IMR-90 (cell line): ENCODE measurements at regions not wholly inside any gene's neighbourhood (a gene's known extent, or its start where the extent isn't known, plus 50 kb on each side); places are given as distances from the start of the nearest gene placed in this dataset.

Source experiments
- ATAC-seq: fragments of 200-7000 bp; cut with Tn5 transposase; 2 replicates; pipeline ENCODE4 v1.9.1; 2020; ENCODE audit warnings: low read depth, mild to moderate bottlenecking, moderate library complexity
- BruUV-seq: library from RNA; stranded (reverse); fragments of 400-500 nt; replicated peaks from 2 replicates; lab custom pipeline; 2021; lab: Mats Ljungman, UMichigan
- CTCF ChIA-PET: fragments of 300-600 bp; formaldehyde crosslinking; extraction: SDS; loops from one replicate; lab custom pipeline; 2021; ENCODE audit warnings: antibody characterized with exemption; lab: Yijun Ruan, JAX
- POLR2A ChIA-PET: fragments of 300-600 bp; sonication (Branson Sonifier 250); formaldehyde crosslinking; loops from one replicate; lab custom pipeline; 2022; ENCODE audit warnings: antibody characterized with exemption; ENCODE audit not compliant: unreplicated experiment; lab: Charles Lee
- DNase-seq: peaks from one replicate; pipeline ENCODE4 v3.0.0; 2013
- H2AFZ ChIP-seq: replicated peaks from 2 replicates; pipeline ENCODE3; 2013; ENCODE audit warnings: low read length, mild to moderate bottlenecking; ENCODE audit not compliant: poor library complexity
- H2AK5ac ChIP-seq: 2 replicates; pipeline ENCODE4 v1.6.1; 2013; ENCODE audit warnings: low read depth, low read length, inconsistent platforms
- H2AK9ac ChIP-seq: replicated peaks from 2 replicates; pipeline ENCODE3; 2013; ENCODE audit warnings: mild to moderate bottlenecking, low read depth, low read length, moderate library complexity; ENCODE audit not compliant: poor library complexity
- H2BK120ac ChIP-seq: 2 replicates; pipeline ENCODE4 v1.6.1; 2013; ENCODE audit warnings: low read depth, low read length, inconsistent platforms
- H2BK15ac ChIP-seq: 3 replicates; pipeline ENCODE4 v1.6.1; 2013; ENCODE audit warnings: low read depth, low read length, inconsistent platforms
- H2BK20ac ChIP-seq: 2 replicates; pipeline ENCODE4 v1.6.1; 2013; ENCODE audit warnings: low read depth, mild to moderate bottlenecking, inconsistent platforms, low read length, moderate library complexity
- H2BK5ac ChIP-seq: 2 replicates; pipeline ENCODE4 v1.6.1; 2013; ENCODE audit warnings: mild to moderate bottlenecking, low read depth, low read length, inconsistent platforms; ENCODE audit not compliant: poor library complexity, severe bottlenecking
- H3K14ac ChIP-seq: replicated peaks from 2 replicates; pipeline ENCODE4 v1.6.1; 2013; ENCODE audit warnings: low read depth, low read length, inconsistent platforms
- H3K18ac ChIP-seq: 2 replicates; pipeline ENCODE4 v1.6.1; 2013; ENCODE audit warnings: low read depth, low read length, control low read depth
- H3K23ac ChIP-seq: 2 replicates; pipeline ENCODE4 v1.6.1; 2013; ENCODE audit warnings: low read depth, low read length, inconsistent platforms
- H3K27ac ChIP-seq: 2 replicates; pipeline ENCODE4 v1.5.1; 2013; ENCODE audit warnings: mild to moderate bottlenecking, control low read depth, low read length; ENCODE audit not compliant: insufficient read depth
- H3K27me3 ChIP-seq: 2 replicates; pipeline ENCODE4 v1.6.1; 2013; ENCODE audit warnings: low read length; ENCODE audit not compliant: control insufficient read depth, insufficient read depth
- H3K36me3 ChIP-seq: 2 replicates; pipeline ENCODE4 v1.6.1; 2013; ENCODE audit warnings: low read length, mixed read lengths; ENCODE audit not compliant: control insufficient read depth, insufficient read depth
- H3K4ac ChIP-seq: 2 replicates; pipeline ENCODE4 v1.6.1; 2013; ENCODE audit warnings: low read depth, low read length, inconsistent platforms
- H3K4me1 ChIP-seq: 2 replicates; pipeline ENCODE4 v1.6.1; 2013; ENCODE audit warnings: low read length, mixed read lengths; ENCODE audit not compliant: control insufficient read depth, insufficient read depth
- H3K4me2 ChIP-seq: 2 replicates; pipeline ENCODE4 v1.6.1; 2013; ENCODE audit warnings: low read depth, mild to moderate bottlenecking, control low read depth, low read length, moderate library complexity
- H3K4me3 ChIP-seq: 2 replicates; pipeline ENCODE4 v1.5.1; 2013; ENCODE audit warnings: low read depth, mild to moderate bottlenecking, control low read depth, low read length, moderate library complexity; ENCODE audit not compliant: insufficient read depth
- H3K56ac ChIP-seq: 2 replicates; pipeline ENCODE4 v1.6.1; 2013; ENCODE audit warnings: low read length, inconsistent platforms; ENCODE audit not compliant: insufficient read depth; ENCODE audit errors: extremely low read depth
- H3K79me1 ChIP-seq, 2 experiments: 2 replicates each; pipeline ENCODE4 v1.6.1; 2013; ENCODE audit warnings: low read length in 2 of 2, inconsistent platforms in 1 of 2, low read depth in 1 of 2
- H3K9ac ChIP-seq: 2 replicates; pipeline ENCODE4 v1.6.1; 2013; ENCODE audit warnings: low read depth, low read length, control low read depth
- H3K9me1 ChIP-seq: 2 replicates; pipeline ENCODE4 v1.6.1; 2013; ENCODE audit warnings: low read length, inconsistent platforms; ENCODE audit not compliant: insufficient read depth
- H3K9me3 ChIP-seq: 2 replicates; pipeline ENCODE4 v1.6.1; 2013; ENCODE audit warnings: low read length; ENCODE audit not compliant: control insufficient read depth, insufficient read depth
- H4K20me1 ChIP-seq: 2 replicates; pipeline ENCODE4 v1.6.1; 2013; ENCODE audit warnings: low read length, inconsistent platforms; ENCODE audit not compliant: insufficient read depth
- H4K5ac ChIP-seq: 2 replicates; pipeline ENCODE4 v1.6.1; 2013; ENCODE audit warnings: mild to moderate bottlenecking, low read depth, low read length, control low read depth
- H4K8ac ChIP-seq, 2 experiments: 2 replicates each; pipeline ENCODE4 v1.6.1; 2013; ENCODE audit warnings: low read depth in 2 of 2, low read length in 2 of 2, control low read depth in 1 of 2, inconsistent platforms in 1 of 2
- H4K91ac ChIP-seq: 2 replicates; pipeline ENCODE4 v1.6.1; 2013; ENCODE audit warnings: low read depth, low read length, inconsistent platforms; ENCODE audit not compliant: insufficient read depth
- BHLHE40 ChIP-seq: fragments of 150-350 bp; IDR thresholded peaks from 2 replicates; pipeline ENCODE4 v1.6.1; 2016; ENCODE audit warnings: mild to moderate bottlenecking, low read depth, low read length
- CHD1 ChIP-seq: IDR thresholded peaks from 2 replicates; pipeline ENCODE4 v1.6.1; 2012; ENCODE audit warnings: low read depth, low read length, improper control_type of control experiment
- RAD21 ChIP-seq: IDR thresholded peaks from 2 replicates; pipeline ENCODE4 v1.6.1; 2012; ENCODE audit warnings: low read length, improper control_type of control experiment
- RCOR1 ChIP-seq: IDR thresholded peaks from 2 replicates; pipeline ENCODE4 v1.6.1; 2012; ENCODE audit warnings: mild to moderate bottlenecking, low read length, improper control_type of control experiment; ENCODE audit not compliant: insufficient replicate concordance
- RFX5 ChIP-seq: IDR thresholded peaks from 2 replicates; pipeline ENCODE4 v1.8.0; 2012; ENCODE audit warnings: low read depth, mild to moderate bottlenecking, low read length, moderate library complexity
- whole genome bisulfite sequencing, 2 experiments: methylation state at CpG; one replicate each; pipeline versions ENCODE4 v1.1.5 to v1.1.7; 2013; ENCODE audit warnings: missing lambda C conversion rate in 2 of 2; ENCODE audit not compliant: insufficient read length in 1 of 2; ENCODE audit errors: extremely low coverage in 2 of 2; 5-methylcytosine and 5-hydroxymethylcytosine counted together
- dilution Hi-C: fragments of 300-500 bp; cut with HindIII; formaldehyde crosslinking; loops from one replicate; pipeline ENCODE4 v1.14.3; 2018; ENCODE audit warnings: low sequenced_read_pairs; ENCODE audit not compliant: unreplicated experiment
- in situ Hi-C: fragments of 300-500 bp; cut with MboI; formaldehyde crosslinking; loops from 3 replicates; pipeline ENCODE4 v1.14.3; 2019; ENCODE audit warnings: low sequenced_read_pairs, inconsistent platforms, mixed read lengths
- intact Hi-C: fragments of 100-400 bp; cut with micrococcal nuclease; formaldehyde crosslinking; loops from 2 replicates; pipeline ENCODE4 v1.10.0; 2022

DNA sequence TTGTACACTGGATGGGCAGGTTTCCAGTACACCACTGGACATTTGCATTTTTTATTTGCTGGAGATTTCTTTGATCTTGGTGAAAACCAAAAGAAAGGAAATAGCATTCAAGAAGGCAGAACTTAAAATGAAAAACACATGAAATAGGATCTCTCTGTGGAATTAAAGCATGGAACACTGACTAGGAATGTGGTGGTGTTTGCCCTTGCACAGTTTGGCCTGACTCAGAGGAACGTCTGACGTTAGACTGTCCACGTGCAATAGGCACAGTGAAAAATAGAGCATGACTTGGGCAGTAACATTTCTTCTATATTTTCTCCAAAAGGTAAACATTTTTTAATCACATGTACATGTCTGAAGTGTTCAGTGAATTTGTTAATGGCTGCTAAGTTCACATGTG is 474.1 kb upstream of the PRICKLE1 start:
- Histone ChIP-seq H3K9me1 (no peaks in the 10 kb centered on the region), H4K20me1 (no peaks in the 10 kb centered on the region), H3K4me3 (no peak overlapping the region), H3K4me1 (no peaks in the 10 kb centered on the region), H3K4me2 (no peak overlapping the region), H3K56ac (no peak overlapping the region), H3K14ac (no peak overlapping the region), H4K5ac (no peak overlapping the region), H3K27ac (no peak overlapping the region), H3K36me3 (no peaks in the 10 kb centered on the region), H3K9ac (no peak overlapping the region), H3K18ac (no peak overlapping the region), H2BK20ac (no peak overlapping the region), H2AK9ac (no peak overlapping the region), H3K27me3 (no peaks in the 10 kb centered on the region), H4K8ac (no peak overlapping the region), H3K79me1 (no peaks in the 10 kb centered on the region), H2AK5ac (no peak overlapping the region), H2BK15ac (no peak overlapping the region), H2BK120ac (no peak overlapping the region), H3K4ac (no peak overlapping the region), H2AFZ (no peak overlapping the region), H2BK5ac (peak overlapping the region; percentile 57), H4K91ac (no peak overlapping the region), H3K23ac (no peak overlapping the region), H3K9me3 (no peaks in the 10 kb centered on the region)
- intact Hi-C loops: no loop called here
- CTCF ChIA-PET: no interaction called here
- WGBS, 2 experiments: no CpG with 5 or more reads among the region's 3 CpGs
- in situ Hi-C loops: no loop called here
- BruUV-seq: no TSS peak
- no peak for TF ChIP-seq CHD1
- TF ChIP-seq RAD21: no peak
- peak; percentile 55; the same call in 1 of the 2 replicates for TF ChIP-seq BHLHE40
- TF ChIP-seq RCOR1: no peak
- no peak for TF ChIP-seq RFX5
- ATAC-seq: peak; percentile 80
- POLR2A ChIA-PET: no interaction called here
- dilution Hi-C loops: no loop called here
- peak; percentile 78 for DNase-seq
